ENCODE measurements at regions not wholly inside any gene's neighbourhood (a gene's known extent, or its start where the extent isn't known, plus 50 kb on each side); places are given as distances from the start of the nearest gene placed in this dataset.

DNA sequence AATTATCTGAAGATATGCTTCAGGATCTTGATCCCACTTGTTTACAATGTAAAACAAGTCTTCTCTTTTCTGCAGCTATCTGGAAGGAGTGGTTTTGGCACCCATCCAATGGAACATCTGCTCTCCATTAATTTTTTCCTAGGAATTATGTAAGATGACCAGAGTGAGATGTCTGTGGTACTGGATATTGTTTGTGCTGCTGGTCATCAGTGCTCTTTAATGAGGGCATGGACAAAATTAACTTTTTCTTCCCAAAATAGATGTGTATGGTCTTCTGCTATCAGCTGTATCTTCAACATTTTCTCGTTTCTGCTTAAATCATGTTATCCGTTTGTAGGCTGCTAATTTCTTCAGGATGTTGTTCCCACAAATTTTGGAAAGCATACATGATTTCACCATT is 415.4 kb upstream of the KLHL1 start:
- TF ChIP-seq MYC (IDR thresholded peaks at IDR 0.05; ENCODE audit: borderline replicate concordance, low read length): no peak
- TF ChIP-seq, protein P1, sequence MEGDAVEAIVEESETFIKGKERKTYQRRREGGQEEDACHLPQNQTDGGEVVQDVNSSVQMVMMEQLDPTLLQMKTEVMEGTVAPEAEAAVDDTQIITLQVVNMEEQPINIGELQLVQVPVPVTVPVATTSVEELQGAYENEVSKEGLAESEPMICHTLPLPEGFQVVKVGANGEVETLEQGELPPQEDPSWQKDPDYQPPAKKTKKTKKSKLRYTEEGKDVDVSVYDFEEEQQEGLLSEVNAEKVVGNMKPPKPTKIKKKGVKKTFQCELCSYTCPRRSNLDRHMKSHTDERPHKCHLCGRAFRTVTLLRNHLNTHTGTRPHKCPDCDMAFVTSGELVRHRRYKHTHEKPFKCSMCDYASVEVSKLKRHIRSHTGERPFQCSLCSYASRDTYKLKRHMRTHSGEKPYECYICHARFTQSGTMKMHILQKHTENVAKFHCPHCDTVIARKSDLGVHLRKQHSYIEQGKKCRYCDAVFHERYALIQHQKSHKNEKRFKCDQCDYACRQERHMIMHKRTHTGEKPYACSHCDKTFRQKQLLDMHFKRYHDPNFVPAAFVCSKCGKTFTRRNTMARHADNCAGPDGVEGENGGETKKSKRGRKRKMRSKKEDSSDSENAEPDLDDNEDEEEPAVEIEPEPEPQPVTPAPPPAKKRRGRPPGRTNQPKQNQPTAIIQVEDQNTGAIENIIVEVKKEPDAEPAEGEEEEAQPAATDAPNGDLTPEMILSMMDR (IDR thresholded peaks at IDR 0.05): no peak
- no peak for TF ChIP-seq KDM5A (IDR thresholded peaks at IDR 0.05)
- TF ChIP-seq JUN (IDR thresholded peaks at IDR 0.05): no peak
- TF ChIP-seq RAD21 (conservative IDR thresholded peaks at IDR 0.05 in 1 of 2, IDR thresholded peaks at IDR 0.05 in 1 of 2): no peak
- no peak for TF ChIP-seq POLR2A (IDR thresholded peaks at IDR 0.05; ENCODE audit: low read length)
- TF ChIP-seq EP300 (IDR thresholded peaks at IDR 0.05): no peak
- no peak for TF ChIP-seq RCOR1 (IDR thresholded peaks at IDR 0.05; ENCODE audit: low read depth, low read length)
- TF ChIP-seq NFE2L2 (conservative IDR thresholded peaks at IDR 0.05; ENCODE audit: low read length): no peak
- TF ChIP-seq MAZ (IDR thresholded peaks at IDR 0.05; ENCODE audit: borderline replicate concordance, low read depth, low read length): no peak
- TF ChIP-seq CEBPB (IDR thresholded peaks at IDR 0.05): no peak
